Activated CD4-positive, alpha-beta T cell treated with anti-CD3 and anti-CD28 coated beads, Interleukin-2, amount 50 U/mL, for 1 hour (primary cell): ENCODE measurements at regions not wholly inside any gene's neighbourhood (a gene's known extent, or its start where the extent isn't known, plus 50 kb on each side); places are given as distances from the start of the nearest gene placed in this dataset.
"Not testable (repeated sequence)": the region's sequence is repeated elsewhere in the genome, so short reads cannot be mapped to it uniquely, and the experiment has no call there.

ENCODE experiments used
- DNase-seq: peaks from one replicate; pipeline ENCODE4 v3.0.0-alpha.2; 2020

DNA sequence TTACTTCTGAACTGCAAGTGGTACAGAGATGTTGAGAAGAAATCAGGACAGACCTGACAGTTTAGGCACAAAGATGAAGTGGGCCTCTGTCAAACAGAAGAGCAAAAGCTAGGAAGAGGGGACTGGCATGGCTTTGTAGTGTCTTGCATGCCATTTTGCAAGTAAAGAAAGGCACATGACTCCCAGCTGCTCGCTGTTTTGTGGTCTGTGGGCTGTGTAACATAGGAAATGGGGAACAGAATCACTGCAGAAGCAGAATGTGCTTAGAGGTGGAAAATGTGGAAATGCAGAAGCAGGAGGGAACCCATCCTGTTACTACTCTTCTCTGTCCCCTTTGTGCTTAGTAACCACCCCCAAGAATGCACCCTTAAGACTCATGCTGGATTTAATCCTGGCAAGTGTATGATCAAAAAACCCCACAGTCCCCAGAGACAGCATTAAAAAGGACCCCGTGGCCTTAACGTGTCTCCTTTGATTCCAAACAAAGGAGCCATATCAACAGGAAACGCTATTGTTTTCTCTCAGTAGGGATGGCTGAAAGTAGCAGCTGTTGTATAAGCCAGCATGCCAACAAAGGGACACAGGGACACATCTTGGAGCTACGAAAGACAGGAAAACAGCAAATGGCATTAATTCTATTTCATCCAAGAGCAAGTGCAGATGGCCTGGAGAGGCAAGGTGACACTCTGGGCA is 177.6 kb upstream of the GLRA2 start:
- DNase-seq = no peak

- DNase-seq = no peak
These were observed 181.8 kb upstream of the GLRA2 start for GRCh38 chrX:14347523-14347922.

GRCh38 chrX:14344172-14344940 is 185.0 kb upstream of the GLRA2 start:
- DNase-seq = no peak

DNA sequence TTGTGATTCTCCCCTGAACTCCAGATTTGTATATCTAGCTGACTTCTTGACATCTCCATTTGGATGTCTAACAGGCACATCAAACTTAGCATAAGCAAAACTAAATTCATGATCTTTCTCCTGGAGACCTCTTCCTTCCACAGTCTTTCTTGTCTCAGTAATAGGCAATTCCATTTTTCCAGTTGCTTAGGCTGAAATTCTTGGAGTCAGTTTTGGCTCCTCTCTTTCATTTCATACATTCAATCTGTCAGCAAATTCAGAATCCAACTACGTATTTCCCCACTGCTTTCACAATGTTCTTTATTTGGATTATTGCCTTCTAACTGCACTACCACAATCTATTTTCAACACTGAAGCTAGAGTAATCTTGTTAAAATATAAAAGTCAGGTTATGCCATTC is 219.9 kb upstream of the GLRA2 start:
- no peak for DNase-seq

GRCh38 chrX:14308976-14309375 is 220.4 kb upstream of the GLRA2 start:
- DNase-seq = not testable (repeated sequence)

- DNase-seq = no peak
These were observed 225.4 kb upstream of the GLRA2 start for GRCh38 chrX:14303891-14304290.

DNA sequence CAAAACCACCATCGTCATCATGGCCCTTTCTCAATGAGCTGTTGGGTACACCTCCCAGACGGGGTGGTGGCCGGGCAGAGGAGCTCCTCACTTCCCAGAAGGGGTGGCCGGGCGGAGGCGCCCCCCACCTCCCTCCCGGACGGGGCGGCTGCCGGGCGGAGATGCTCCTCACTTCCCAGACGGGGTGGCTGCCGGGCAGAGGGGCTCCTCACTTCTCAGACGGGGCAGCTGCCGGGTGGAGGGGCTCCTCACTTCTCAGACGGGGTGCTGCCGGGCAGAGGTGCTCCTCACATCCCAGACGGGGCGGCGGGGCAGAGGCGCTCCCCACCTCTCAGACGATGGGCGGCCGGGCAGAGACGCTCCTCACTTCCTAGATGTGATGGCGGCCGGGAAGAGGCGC is 226.8 kb upstream of the GLRA2 start:
- DNase-seq = not testable (repeated sequence)

DNA sequence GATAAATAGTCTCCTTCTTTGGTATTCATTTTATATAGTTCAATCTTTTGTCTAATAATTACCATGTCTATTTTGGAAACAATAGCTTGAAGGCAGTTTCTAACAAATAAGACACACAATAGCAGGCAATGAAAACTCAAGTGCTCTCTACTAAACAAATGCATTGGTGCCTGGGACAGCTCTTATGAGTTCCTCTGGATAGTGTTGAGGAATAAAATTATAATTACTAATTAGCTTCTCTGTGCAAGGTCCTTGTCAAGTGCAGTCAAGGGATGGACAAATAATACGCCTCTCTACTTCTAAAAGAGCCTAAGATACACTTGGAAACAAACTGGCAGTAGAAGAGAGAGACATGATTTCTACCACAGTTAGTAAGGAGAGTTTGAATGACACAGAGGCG is 229.0 kb upstream of the GLRA2 start:
- no peak for DNase-seq

DNA sequence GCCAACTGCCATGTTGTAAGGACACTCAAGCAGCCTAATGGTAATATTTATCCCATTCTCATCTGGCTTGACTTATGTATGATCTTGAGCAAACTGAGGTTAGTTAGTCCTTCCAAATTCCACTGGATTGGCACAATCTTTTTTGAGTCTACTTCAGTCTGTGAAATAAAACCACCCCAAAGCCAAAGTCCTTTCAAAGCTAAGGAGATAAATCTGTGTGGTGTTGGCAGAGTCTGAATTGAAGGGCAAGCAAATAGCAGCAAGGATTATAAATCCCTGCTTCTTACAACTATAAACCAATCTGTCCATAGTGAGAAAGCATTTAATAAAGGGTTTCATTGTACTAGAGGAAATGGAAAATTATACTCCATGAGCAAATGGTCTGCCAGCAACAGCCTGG is 233.9 kb upstream of the GLRA2 start:
- DNase-seq = no peak

DNA sequence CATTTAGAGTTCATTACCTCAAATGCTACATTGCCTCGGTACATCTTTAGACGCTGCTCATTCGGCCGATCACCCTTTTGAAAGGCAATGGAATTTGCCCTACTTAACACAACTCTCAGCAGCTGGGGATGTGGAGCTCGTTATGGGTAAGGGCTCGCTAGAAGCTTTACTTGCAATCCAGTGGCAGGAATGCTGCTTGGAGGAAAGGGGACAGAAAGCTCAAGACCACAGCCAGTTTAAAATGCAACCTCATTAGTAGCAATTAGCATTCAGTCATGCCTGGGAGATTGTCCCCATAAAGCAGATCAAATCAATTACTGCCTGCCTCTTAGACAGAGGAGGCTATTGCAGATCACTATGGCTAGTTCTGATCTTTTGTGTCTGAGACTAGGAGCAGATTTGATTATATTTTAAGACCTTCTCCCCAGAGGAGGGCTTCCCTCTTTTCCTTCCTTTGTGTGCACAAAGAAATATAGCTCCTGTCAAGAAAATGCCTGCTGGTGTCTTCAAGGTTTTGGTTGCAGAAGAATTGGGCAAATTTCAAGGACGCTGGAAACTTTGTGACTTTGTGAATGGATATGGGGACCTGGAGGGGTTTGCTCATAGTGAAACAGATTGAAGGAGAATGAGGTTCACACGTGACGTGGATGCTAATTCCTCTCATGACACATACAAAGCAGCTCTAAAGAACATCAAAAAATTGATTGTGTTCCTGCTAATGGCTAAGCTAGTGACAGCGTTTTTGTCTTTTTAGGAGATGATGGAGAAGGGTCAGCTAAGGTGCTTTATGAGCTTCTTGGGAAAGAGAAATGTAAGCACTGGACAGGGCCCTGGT is 237.5 kb upstream of the GLRA2 start:
- DNase-seq = no peak

GRCh38 chrX:14290335-14290734 is 239.0 kb upstream of the GLRA2 start:
- DNase-seq = no peak

- DNase-seq = no peak
These were observed 245.0 kb upstream of the GEMIN8 start for GRCh38 chrX:14274691-14275090.

DNA sequence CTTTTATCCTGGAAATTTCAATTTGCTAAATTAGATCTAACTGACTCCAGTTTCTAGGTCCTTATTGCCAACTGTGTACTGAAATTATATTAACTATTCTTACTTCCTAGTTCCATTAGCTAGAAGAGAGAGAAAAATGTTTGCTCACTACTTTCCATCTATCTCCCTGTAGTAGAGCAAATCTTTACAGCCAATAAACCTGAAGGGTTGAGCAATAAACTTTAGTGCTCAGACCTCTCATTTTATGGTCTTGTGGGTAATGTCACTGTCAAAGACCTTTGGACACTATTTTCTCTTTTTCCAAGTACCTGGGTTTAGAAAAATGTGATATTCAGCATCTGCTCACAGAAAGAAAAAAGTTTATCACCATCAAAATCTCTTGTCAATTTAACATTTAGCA is 237.5 kb upstream of the GEMIN8 start:
- DNase-seq = no peak

DNA sequence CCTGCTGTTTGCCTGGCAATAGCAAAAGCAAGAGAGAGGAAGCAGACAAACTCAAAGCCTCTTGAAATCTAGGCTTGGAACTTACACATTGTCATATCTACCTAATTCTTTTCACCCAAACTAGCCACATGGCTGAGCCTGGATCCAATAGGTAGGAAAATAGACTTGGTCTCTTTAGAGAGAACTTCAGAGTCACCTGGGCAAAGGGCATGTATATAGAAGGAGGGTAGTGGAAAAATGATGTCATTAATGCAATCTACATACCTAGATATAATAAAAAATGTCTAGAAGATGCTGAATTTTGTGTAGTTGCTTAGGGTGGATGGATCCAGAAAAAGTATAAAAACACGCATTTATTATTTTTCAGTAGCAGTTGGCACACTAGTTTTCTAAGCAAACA is 237.0 kb upstream of the GEMIN8 start:
- DNase-seq = no peak

DNA sequence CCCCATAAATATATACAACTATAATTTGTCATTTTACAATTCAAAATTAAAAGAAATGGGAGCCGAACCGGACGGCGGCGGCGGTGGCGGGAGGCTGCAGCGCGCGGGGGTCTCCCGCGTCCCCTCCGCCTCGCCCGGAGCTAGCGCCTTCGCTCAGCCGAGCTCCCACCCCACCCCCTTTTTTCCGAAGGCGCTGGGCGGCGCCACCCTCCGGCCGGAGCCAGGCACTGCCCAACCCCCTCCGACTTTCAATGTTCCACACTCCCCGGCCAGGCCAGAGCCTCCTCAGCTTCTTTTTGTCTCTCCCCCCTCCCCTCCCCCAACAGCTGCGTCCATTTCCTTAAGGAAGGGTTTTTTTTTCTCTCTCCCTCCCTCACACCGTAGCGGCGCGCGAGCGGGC is 214.1 kb upstream of the GEMIN8 start:
- no peak for DNase-seq

DNA sequence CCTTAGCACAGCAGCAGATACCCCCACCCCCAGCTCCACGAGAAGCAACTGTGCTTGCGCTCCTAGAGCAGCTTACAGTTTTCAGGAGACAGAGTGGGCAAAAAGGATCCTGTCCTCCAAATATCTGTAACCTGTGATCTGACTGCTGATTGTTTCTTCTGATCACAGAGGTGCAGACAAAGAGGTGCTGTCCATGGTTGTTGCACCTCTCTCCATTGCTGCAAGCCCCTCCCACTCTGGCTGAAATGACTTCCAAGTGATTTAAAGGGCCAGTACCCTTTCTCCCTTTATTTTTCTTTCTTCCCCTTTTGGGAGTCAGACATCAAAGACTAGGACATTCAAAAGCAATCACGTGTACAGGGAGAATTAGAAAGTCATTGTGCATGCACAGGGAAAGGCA is 205.3 kb upstream of the GEMIN8 start:
- no peak for DNase-seq

GRCh38 chrX:14232688-14233087 is 203.0 kb upstream of the GEMIN8 start:
- no peak for DNase-seq

DNA sequence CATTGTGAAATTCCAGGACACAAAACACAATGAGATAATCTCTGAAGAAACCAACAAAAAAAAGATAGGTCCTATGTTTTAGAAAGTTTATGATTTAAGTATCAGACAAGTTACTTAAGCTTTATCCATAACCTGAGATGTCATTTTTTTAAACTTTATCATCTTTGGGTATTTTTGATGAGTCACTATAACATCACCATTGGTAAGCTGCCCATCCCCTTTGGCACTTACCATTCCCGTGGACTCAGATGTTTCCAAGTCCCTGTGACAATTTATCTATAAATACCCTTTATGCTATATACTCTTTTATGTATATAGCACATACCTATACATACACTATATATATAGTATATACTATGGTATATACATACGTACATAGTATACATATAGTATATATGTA is 198.9 kb upstream of the GEMIN8 start:
- DNase-seq = no peak

DNA sequence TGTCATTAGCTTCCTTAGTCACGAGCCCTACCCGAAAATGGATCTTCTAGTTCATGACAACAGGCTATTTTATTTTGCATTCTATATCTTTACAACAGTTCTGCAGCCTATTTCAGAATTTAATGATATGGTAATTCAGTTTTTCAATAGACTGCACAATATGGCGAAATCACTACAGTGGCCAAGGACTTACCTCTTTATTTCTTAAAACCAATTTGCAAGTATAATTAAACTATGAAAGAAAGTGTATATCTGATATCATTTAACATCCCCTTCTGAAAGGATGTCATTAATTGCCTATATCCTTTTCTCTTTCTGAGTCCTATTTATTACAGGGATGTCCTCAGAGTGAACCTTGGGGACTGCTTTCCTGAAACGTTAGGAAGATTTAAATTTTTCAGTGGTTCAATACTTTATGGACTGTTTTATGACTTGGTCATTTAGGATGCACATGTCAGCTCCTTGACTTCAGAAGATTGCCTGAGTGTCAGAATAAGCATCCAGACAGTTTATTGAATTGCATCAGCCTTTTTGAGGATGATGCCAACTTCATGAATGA is 190.8 kb upstream of the GEMIN8 start:
- no peak for DNase-seq

- no peak for DNase-seq
These were observed 179.3 kb upstream of the GEMIN8 start for GRCh38 chrX:14209034-14209433.

DNA sequence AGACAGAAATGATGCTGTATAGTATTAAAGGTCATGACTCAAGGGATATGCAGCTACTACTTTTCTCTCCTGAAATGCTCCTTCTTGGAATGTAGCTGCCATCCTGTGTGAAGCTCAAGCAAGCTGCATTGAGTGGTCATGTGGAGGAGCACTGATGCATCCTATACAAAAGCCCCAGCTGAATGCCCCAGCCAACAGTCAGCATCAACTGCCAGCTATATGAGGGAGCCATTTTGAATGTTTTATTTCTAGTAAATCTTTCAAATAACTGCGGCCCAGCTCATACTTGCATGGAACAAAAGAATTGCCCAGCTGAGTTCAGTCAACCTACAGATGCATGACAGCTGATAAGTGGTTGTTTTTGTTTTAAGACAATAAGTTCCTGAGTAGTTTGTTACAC is 165.0 kb upstream of the GEMIN8 start:
- no peak for DNase-seq

DNA sequence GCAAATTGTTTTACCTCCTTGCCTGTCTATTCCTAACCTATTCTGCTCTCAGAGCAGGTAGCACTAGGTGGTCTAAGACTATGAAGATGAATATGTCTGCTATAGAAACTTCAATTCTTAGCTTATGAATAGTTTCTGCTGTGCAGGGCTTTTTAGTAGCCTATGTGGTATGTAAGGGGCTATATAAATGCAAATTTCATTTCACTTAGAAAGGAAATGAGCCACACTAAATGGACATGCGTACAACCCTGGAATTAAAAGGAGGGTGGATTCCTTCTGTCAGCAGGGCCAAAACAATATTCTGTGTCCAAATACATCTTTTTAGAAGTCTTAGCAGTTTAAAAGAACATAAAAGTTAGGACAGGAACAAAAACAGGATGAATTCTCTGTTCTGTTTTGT is 163.9 kb upstream of the GEMIN8 start:
- DNase-seq = no peak

- no peak for DNase-seq
These were observed 144.2 kb upstream of the GEMIN8 start for GRCh38 chrX:14173873-14174272.

GRCh38 chrX:14164828-14165227 is 135.1 kb upstream of the GEMIN8 start:
- no peak for DNase-seq
